HG02623 (cell line): ENCODE measurements at regions not wholly inside any gene's neighbourhood (a gene's known extent, or its start where the extent isn't known, plus 50 kb on each side); places are given as distances from the start of the nearest gene placed in this dataset.

ENCODE experiments used
- ATAC-seq: cut with Tn5 transposase; IDR thresholded peaks from one replicate; pipeline ENCODE4 v1.9.1; 2021; ENCODE audit warnings: moderate library complexity; ENCODE audit not compliant: unreplicated experiment

DNA sequence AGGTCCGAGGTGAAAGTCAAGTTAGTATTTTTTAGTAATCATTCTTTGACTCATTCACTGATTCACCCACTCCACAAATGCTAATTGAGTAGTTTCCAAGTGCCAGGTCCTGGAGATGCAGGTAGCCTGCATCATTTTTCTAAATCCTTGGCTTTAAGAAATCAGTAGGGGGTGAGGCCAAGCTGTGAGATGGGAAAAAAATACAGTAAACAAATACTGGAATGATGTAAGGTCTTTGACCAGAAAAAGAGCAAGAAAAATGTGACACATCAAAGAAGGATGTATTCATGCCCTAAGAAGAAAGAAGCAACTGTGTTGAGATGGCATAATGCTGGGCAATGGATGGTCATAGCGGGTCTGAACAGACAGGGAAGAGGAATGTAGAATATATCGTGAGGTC is 1386.6 kb downstream of the PCDH7 start:
- no peak for ATAC-seq

DNA sequence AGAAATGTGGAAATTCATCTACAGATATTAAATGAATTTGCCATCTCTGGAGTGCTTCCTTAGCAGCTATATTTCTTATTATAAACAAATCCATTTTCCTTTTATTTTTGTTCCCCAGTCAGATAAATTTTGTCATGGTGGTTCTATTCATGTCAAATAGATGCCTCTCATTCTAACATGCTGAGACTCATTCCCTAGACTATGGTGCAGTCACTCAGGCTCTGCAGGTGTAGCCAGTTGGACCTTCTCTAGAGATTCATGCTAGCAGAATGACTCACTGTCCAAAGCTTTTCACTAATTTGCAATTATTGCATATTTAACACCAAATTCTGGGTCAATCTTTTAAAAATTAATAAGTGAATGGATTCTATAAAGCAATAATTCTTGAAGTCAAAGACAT is 1392.7 kb downstream of the PCDH7 start:
- ATAC-seq, result no peak

DNA sequence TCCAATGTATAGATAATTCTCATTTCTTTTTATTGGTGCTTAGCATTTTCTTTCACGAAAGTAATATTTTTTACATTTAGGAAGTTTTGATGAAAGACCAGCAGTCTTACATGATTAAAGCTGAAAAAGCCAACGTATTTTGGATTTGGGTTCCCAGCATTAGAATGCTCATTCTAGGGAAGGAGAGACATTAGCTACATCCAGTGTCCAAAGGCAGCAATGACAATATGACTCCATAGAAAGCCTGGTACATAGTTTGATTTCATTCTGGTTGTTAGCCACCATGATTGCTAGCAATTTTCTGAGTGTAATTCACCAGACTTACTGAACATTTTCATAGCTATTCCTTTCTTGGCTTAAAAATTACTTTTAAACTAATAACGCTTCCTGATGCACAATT is 1397.5 kb downstream of the PCDH7 start:
- no peak for ATAC-seq

DNA sequence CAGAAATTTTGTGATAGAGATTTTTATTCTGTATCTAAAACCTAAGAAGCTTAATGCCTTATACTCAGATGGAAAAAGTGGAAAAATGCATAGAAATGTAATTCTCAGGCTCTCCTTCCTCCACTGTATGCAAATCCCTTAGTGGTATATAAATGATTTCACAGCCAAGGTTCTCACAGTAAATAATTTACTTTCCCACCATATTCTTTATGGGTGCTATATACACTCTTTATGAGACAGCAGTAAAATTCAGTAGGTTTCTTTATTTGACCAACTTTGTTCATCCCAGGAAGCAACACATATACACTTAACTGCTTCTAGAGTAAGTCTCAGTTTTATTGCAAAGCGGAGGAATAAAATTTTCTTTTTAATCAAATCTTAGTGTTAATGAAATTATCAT is 1399.7 kb downstream of the PCDH7 start:
- ATAC-seq, result no peak

DNA sequence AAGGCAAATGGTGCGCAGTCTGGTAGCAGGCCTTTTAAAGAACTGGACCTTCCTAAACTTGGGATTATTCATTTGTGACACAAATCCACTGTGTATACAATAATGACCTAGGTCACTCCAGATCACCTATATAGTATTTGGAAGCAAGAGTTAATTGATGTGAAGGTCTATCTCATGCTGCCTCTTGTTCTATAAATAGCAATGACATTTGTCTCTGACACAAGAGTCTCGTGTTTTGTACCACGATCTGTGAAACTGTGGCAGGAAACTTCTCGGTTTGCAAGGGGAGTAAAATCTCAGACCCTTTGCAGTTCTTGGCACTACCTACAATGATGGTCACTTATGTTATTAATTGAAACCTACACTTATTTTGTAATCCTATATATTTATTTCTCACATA is 1408.4 kb downstream of the PCDH7 start:
- no peak for ATAC-seq

DNA sequence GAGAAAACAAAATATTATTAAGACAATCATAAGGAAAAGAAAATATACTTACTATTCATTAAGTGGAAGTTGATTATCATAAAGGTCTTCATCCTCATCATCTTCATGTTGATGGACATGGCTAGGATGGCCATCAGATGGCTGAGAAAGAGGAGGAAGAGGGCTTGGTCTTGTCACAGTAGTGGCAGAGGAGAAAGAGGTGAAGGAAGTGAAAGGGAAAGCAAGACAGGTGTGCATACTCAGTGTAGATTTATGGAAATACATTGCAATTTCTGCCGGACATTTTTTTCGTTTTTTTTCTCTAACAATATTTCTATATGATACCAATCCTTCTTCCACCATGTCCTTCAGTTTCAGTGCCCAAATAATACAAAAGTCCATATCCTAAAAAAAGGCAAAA is 1409.8 kb downstream of the PCDH7 start:
- ATAC-seq, result no peak

DNA sequence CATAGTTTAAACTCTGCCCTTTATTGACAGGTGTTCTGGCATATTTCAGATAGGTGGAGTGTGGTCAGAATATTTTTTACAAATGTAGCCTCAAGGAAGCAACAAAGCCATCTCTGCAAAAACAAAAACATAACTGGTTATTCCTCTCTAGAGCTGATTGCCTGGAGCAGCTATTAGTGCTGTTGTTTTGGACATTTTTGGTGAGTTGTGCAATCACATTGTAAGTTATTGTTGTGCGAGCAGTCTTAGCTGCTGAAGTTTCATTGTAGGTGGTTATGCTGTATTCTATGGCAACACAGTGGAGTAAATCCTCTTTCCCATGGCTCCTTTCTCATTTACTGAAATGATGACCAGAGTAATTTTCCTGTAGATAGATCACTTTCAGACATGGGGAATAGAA is 1413.0 kb downstream of the PCDH7 start:
- no peak for ATAC-seq

DNA sequence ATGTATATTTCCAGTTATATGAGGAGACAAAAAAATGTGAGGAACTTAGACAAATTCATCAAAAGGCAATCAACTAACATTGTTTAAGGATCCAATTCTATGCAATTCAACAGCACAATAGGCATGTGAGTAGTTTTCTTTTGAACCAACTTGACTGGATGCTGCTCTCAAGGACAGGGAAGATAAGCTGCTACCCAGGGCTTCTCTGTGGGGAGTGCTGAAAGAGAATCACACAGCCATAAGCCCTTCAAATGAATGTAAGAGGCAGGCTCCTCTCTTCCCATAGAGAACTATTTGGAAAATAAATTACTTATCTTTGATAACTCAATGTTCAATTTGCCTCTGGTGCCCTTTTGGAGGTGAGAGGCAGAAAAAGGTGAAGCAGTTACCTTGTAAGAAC is 1413.6 kb downstream of the PCDH7 start:
- ATAC-seq, result no peak

DNA sequence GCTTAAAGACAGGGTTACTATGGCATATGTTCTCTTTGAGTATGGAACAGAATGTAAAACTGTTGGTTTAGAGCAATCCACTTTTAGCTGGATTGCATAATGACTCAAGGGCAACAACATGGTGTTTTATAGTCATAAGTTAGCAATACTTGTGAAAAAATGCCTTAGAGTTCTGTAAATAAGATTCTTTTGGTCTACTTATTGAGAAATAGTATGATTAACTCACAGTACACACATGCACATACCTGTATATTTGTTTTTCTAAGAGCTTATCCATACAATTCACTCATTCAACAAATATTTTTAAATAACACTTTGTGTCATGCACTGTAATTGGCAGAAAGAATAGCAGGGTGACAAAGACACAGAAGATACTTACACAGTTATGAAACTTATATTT is 1415.5 kb downstream of the PCDH7 start:
- ATAC-seq, result no peak

DNA sequence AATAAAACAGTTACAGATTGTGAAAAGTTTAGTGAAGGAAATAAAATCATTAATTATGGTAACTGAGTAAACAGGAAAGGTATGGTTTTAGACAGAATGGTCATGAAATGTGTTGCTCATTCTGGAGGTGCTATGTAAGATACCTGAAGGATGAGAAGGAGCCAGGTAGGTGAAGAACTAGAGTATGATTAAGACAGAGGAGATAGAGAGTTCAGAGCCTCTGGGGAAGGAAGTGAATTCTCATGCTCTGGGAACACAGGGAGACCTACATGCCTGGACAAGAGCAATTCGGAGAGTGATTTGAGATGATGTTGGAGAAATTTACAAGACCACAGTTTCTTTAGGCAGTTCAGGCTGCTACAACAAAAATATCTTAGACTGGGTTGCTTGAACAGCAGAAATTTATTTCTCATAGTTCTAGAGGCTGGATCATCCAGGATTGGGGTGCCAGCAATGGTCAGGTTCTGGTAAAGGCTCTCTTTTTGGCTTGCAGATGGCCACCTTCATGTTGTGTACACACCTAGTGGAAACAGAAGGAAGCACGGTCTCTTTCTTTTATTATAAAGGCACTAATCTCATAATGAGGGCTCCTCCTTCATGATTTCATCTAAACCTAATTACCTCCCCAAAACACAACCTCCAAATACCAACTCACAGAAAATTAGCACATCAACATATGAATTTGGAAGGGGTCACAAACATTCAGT is 1416.1 kb downstream of the PCDH7 start:
- ATAC-seq, result no peak

DNA sequence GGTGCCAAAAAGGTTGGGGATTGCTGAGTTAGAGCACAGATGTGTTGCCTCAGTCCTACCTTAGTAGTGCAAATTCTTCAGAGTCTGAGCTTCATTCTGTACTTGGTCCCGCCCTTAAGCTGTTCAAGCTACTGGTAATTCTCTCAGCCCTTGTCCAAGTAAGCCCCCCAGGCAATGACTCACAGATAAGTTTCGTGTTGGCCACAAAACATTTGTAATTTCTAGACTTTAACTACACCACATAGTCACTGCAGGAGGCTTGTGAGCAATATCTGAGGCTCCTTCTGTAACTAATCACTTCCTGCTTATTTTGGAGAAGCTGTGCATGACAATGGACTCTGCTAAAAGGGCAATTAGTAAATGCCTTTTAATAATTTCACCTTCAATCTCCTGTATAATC is 1420.5 kb downstream of the PCDH7 start:
- ATAC-seq, result no peak

DNA sequence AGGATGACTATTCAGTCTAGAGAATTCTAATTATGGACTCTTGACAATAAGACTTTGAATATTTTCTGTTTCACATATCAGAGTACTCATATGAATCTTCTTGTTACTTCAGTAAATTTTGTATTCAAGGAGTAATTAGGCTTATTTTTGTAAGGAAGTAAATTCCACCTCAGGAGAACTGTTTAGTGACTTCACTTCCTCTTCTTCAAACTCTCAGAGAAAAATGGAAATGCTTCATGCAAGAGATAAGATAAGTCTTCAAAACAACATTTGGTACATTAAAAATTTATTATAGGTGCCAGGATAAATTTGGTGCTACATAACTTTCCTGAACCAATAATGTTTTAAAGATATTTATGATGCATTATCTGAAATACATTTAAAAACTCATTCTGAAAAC is 1421.9 kb downstream of the PCDH7 start:
- ATAC-seq, result no peak

DNA sequence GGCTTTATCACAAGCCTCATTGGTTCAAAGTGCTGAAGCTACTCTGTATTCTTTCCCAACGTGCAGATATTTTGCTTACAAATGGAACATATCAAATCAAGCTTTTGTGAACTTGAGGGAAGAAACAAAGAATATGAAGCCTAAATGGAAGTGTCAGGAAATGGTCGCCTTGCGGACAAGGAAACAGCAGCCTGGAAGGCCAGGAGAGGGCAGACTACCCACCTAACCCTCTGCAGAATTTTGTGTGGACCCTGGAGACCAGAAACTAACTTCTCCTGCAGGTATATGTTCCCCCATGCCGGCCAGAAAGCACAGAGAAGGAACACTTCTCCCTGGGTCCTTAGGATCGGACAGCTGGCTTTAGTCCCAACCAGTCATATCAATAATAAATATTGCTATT is 1425.8 kb downstream of the PCDH7 start:
- ATAC-seq, result no peak

DNA sequence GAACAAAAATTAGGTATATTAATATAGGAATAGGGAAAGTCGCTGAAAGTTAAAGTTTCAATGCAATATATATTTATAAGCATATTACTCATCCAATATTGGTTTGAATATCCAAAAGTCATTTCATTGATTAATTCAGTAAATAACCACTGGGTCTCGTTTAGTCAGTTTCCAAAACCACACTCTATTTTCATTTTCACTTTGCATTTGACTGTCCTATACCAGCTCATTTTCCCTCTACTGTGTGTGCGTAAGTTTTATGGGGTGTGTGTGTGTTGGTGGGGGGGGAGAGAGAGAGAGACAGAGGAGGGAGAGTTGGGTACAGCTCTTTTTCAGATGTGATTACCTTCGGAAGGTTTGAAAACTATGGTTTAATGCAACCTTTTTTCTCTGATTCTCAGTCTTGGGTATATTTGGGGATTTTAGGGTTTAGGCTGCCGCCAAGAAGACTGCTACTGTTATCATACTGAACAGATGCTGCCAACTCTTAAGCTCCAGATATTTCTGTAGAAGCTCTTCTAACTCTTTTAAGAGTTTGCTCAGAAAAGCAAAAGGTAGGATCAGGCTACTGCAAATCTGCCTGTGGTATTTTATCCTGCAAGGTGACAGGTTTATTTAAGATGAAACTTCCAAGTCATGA is 1427.4 kb downstream of the PCDH7 start:
- no peak for ATAC-seq

DNA sequence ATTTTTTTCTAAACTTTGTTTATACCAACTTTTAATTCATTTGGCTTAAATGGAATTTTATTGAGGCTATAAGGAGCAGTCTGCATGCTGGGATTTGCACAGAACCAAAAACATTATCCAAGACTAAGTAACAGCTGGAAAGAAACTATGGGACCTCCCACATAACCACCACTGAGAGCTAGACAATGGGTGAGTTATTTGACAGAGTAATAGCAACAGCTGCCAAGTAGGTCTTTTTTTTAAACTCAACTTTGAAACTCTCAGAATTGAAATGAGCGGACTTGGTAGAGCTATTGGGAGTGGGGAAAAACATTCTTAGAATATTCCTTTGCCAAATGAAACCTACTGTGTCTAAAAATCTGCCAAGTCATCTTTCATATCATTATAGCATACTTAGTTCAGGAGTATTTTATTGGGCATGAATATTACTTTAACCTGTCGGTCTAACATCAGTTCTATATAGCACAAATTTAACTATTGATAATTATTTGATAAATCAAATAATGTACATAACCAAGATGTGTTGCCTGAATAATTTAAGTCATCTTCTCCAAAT is 1428.0 kb downstream of the PCDH7 start:
- no peak for ATAC-seq

DNA sequence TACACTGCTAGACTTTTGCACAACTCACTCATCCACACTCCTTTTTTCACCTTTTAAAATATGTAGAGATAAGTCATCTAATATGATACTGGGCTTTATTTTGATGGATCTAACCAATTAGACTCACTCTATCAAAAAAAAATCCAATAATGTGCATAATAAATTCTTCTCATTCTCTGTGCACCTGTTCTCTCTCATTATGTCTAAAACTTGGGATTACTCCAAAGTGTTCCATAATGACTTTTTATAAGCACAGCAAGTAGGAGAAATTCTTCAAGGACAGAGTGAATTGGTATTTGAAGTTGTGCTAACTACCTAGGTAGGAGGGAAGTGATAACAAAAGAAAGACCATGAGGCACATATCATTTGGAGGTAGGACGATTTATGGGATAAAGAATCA is 1438.8 kb downstream of the PCDH7 start:
- ATAC-seq, result no peak

DNA sequence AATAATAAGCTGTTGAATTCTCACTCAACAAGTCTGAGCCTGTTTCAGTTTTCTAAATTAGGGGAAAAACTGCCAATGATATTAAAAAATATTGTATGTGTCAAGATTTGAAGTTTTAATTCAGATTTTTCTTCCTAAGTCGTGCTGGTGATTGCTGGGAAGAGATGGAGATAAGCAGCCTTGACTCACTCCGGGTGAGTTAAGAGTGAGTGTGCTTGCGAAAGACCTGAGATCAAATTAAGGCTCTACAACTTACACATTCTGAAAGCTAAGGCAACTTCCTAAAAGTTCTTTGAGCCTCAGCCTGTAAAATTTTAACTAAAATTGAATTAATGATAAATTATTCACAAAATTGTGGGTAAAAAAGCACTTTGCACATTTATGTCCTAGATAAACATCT is 1441.2 kb downstream of the PCDH7 start:
- ATAC-seq, result no peak

DNA sequence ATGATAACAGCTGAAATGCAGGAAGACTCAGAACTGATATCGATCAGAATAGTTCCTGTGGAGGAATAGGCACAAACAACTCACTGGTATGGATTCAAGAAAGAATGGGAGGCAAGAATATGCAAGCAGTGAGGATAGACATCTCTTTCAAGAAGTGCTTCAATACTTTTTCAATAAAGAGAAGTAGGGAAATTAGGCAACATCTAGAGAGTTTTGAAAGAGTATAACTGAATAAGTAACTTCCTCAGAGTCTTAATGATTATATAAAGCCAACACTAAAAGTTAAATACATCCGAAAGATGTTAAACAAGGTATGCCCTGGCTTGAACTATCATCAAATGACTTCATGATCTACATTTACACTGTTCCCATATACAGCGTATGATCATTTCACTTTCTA is 1443.0 kb downstream of the PCDH7 start:
- ATAC-seq, result no peak

DNA sequence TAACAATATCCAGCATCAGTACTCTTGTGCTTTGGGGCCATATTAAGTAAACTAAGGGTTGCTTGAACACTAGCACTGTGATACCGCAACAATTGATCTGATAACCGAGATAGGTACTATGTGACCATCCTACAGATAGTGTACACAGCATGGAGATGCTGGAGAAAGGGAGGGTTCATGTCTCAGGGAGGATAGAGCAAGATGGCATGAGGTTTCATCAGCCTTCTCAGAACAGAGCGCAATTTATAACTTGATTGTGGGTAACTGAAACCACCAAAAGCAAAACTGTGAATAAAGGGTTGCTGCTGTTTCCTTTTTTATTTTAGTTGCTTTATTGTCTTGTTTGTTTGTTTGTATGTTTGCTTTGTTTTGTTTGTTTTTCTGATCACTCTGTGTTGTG is 1449.7 kb downstream of the PCDH7 start:
- no peak for ATAC-seq

DNA sequence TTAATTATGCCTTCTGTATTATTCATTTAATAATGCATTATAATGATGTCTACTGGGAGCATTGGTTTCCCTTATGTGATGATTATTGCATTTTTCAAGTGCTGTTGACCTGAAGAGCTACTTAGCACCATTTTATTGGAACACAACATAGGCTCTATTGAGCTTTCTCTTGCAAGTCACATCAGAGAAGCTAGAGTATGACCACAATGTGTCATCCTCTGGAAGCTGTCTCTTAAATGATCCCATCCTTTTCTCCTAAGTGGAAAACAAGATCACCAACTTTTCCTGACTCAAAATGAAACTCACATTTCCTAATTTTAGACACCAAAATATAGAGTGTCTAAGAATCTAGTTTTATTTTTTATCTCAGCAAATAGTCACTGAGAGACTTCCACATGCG is 1451.9 kb downstream of the PCDH7 start:
- ATAC-seq, result no peak

DNA sequence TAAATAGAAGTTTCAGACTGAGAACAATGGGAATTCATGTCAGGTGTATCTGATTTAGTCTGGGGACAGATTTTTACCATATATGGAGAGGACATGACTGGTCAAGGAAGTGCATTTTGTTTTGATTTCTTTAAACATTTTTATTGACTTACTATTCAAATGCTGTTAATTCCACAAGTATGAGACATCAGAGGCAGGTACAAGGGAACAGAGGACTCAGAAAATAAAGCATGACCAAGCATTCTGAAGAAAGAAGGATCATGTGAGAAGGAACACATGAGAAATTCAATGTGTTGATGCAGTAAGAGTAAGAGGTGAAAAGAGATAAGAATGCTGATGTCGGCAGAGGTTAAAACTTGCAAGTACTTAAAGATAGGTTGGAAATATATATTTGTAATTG is 1452.6 kb downstream of the PCDH7 start:
- no peak for ATAC-seq

DNA sequence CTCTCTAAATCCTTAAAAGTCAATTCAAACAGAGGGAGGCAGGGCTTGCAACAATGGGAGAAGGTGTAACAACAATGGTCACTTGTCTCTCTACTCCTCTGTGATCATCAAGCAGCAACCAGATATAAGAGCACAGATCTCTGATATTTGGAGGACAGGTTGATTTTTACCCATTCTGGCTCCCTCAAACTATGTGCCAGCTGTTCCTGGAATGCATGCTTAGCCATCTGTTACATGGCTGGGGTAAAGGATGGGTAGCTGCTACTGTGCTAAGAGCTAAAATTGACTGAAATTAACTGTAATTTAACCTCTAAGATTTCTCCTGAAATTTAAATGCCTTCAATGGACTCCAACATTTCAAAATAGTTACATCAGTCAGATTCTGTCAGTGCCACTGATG is 1459.9 kb downstream of the PCDH7 start:
- no peak for ATAC-seq

DNA sequence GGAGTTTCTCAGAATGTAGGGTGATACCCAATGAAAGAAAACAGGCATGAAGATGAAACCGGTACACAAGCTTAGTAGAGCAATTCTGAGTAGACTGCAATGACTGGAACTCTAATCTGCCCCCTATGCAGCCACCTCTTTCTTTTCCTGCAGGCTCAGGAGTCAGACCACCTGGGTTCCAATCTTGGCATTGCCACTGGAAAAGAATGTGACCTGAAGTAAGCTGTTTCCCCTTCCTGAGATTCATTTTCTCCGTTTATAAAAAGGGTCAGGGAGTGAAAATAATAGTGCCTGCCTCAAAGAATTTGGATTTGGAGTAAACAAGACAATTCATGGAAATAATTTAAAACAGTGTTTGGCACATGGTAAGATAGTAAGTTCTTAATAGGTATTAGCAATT is 1464.0 kb downstream of the PCDH7 start:
- no peak for ATAC-seq
